ENCODE measurements at regions not wholly inside any gene's neighbourhood (a gene's known extent, or its start where the extent isn't known, plus 50 kb on each side); places are given as distances from the start of the nearest gene placed in this dataset.

DNA sequence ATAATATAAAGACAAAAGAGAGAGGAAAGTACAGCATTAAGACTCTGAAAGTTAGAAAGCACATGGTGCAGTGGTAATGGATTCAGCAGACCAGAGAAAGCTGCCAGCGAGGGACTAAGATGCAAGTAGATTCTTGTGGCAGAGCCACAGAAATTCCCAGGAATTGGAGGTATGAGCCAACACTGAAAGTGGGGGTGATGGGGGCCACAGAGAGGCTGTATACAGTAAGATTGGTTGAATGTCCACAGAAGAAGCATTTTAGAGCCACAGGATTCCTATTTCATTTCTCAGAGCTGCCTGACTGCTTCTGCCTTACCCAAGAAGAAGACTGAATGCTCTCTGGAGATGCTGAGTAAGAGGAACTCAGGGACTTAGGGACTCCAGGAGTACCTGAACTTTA, 295.0 kb downstream of the LMO7 start:
- no peaks in the 10 kb centered on the region for H4K20me1 ChIP-seq (ENCODE audit: insufficient read depth)
- no peak overlapping the region for H3K4me3 ChIP-seq (ENCODE audit: low read depth in 2 of 2, low read length in 1 of 2)
- H3K79me2 ChIP-seq (ENCODE audit: insufficient read depth) = no peaks in the 10 kb centered on the region
- TF ChIP-seq RXRA (IDR thresholded peaks at IDR 0.05; ENCODE audit: borderline replicate concordance, low read depth) (no peak), EZH2phosphoT487 (IDR thresholded peaks at IDR 0.05; ENCODE audit: borderline replicate concordance, low read depth) (no peak), FOSL2 (IDR thresholded peaks at IDR 0.05; ENCODE audit: borderline replicate concordance, low read depth) (no peak), NRF1 (IDR thresholded peaks at IDR 0.05; ENCODE audit: low read depth, low read length) (no peak), GABPA (IDR thresholded peaks at IDR 0.05; ENCODE audit: low read depth) (no peak), POLR2AphosphoS5 (IDR thresholded peaks at IDR 0.05; ENCODE audit: low read depth, low read length) (no peak), TAF1 (IDR thresholded peaks at IDR 0.05; ENCODE audit: borderline replicate concordance, low read depth, low read length) (no peak), CHD2 (IDR thresholded peaks at IDR 0.05; ENCODE audit: low read length, partially characterized antibody) (no peak), FOXJ3 (CRISPR knock-in tag; IDR thresholded peaks at IDR 0.05) (no peak)
- H3K9ac ChIP-seq = no peak overlapping the region
- no peaks in the 10 kb centered on the region for H3K27me3 ChIP-seq (ENCODE audit: insufficient read depth)
- H3K9me2 ChIP-seq = no peaks in the 10 kb centered on the region
- no peaks in the 10 kb centered on the region for H3K4me1 ChIP-seq (ENCODE audit: control insufficient read depth in 1 of 2, insufficient read depth in 2 of 2, low read depth in 1 of 2, low read length in 1 of 2)
- H3K4me2 ChIP-seq = no peak overlapping the region
- no peak overlapping the region for H2AFZ ChIP-seq (ENCODE audit: low read depth)
- H3K36me3 ChIP-seq (replicated peaks in 1 of 2; ENCODE audit: control insufficient read depth in 1 of 2, insufficient read depth in 2 of 2, low read length in 1 of 2) = no peaks in the 10 kb centered on the region
- H3K27ac ChIP-seq (ENCODE audit: low read depth in 2 of 2, low read length in 1 of 2) = no peak overlapping the region
- H3F3A ChIP-seq (replicated peaks; ENCODE audit: insufficient read depth) = no peaks in the 10 kb centered on the region
- no peaks in the 10 kb centered on the region for H3K9me3 ChIP-seq
- 11% methylated on average over 1 of the region's 1 CpG for WGBS (ENCODE audit: low lambda C conversion rate)
- DNase-seq = no peak
- ChIA-PET POLR2A (no interaction called here), CTCF (no interaction called here)

DNA sequence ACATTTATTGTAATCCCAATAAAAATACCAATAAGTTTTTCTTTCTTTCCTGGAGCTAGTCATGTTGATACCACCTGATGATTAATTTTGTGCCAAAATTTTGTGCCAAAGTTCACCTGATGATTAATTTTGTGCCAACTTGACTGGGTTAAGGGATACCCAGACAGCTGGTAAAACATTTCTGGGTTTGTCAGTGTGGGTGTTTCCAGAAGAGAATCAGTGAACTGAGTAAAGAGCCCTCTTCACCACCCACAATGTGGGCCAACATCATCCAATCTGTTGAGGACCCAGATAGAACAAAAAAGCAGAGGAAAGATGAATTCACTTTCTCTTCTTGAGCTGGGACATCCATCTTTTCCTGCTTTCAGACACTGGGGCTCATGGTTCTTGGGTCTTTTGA, 292.9 kb downstream of the LMO7 start:
- H3F3A ChIP-seq (replicated peaks; ENCODE audit: insufficient read depth) = no peaks in the 10 kb centered on the region
- no peaks in the 10 kb centered on the region for H3K79me2 ChIP-seq (ENCODE audit: insufficient read depth)
- DNase-seq = no peak
- no peaks in the 10 kb centered on the region for H3K9me3 ChIP-seq
- H3K27ac ChIP-seq (ENCODE audit: low read depth in 2 of 2, low read length in 1 of 2) = no peak overlapping the region
- no peak overlapping the region for H3K9ac ChIP-seq
- H3K27me3 ChIP-seq (ENCODE audit: insufficient read depth) = no peaks in the 10 kb centered on the region
- no peaks in the 10 kb centered on the region for H3K9me2 ChIP-seq
- H4K20me1 ChIP-seq (ENCODE audit: insufficient read depth) = no peaks in the 10 kb centered on the region
- no peaks in the 10 kb centered on the region for H3K4me1 ChIP-seq (ENCODE audit: control insufficient read depth in 1 of 2, insufficient read depth in 2 of 2, low read depth in 1 of 2, low read length in 1 of 2)
- no peak overlapping the region for H2AFZ ChIP-seq (ENCODE audit: low read depth)
- CTCF ChIA-PET = interaction anchor here (1.0 kb wide), 1 partner anchor 59 kb away, joined by 3 read pairs; no protein-coding TSS in a partner anchor
- H3K36me3 ChIP-seq (replicated peaks in 1 of 2; ENCODE audit: control insufficient read depth in 1 of 2, insufficient read depth in 2 of 2, low read length in 1 of 2) = no peaks in the 10 kb centered on the region
- H3K4me3 ChIP-seq (ENCODE audit: low read depth in 2 of 2, low read length in 1 of 2) = no peak overlapping the region
- TF ChIP-seq, protein P1, sequence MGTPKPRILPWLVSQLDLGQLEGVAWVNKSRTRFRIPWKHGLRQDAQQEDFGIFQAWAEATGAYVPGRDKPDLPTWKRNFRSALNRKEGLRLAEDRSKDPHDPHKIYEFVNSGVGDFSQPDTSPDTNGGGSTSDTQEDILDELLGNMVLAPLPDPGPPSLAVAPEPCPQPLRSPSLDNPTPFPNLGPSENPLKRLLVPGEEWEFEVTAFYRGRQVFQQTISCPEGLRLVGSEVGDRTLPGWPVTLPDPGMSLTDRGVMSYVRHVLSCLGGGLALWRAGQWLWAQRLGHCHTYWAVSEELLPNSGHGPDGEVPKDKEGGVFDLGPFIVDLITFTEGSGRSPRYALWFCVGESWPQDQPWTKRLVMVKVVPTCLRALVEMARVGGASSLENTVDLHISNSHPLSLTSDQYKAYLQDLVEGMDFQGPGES (IDR thresholded peaks at IDR 0.05; ENCODE audit: low read depth, low read length) = no peak
- TF ChIP-seq YY1 (IDR thresholded peaks at IDR 0.05; ENCODE audit: low read depth) (no peak), SIN3A (IDR thresholded peaks at IDR 0.05; ENCODE audit: borderline replicate concordance, low read depth, low read length) (no peak), RFX5 (IDR thresholded peaks at IDR 0.05; ENCODE audit: low read length) (no peak), FOXM1 (IDR thresholded peaks at IDR 0.05; ENCODE audit: low read depth) (no peak), TCF12 (IDR thresholded peaks at IDR 0.05) (no peak), SMC3 (IDR thresholded peaks at IDR 0.05; ENCODE audit: low read depth, low read length) (no peak), FOXJ3 (CRISPR knock-in tag; IDR thresholded peaks at IDR 0.05) (no peak), CHD2 (IDR thresholded peaks at IDR 0.05; ENCODE audit: low read length, partially characterized antibody) (no peak), TAF1 (IDR thresholded peaks at IDR 0.05; ENCODE audit: borderline replicate concordance, low read depth, low read length) (no peak), GATA2 (CRISPR knock-in tag; IDR thresholded peaks at IDR 0.05) (no peak), FOSL2 (IDR thresholded peaks at IDR 0.05; ENCODE audit: borderline replicate concordance, low read depth) (no peak)
- no peak overlapping the region for H3K4me2 ChIP-seq
- POLR2A ChIA-PET = no interaction called here
